NCI-H526 (cell line): ENCODE measurements at regions not wholly inside any gene's neighbourhood (a gene's known extent, or its start where the extent isn't known, plus 50 kb on each side); places are given as distances from the start of the nearest gene placed in this dataset.
A peak's percentile ranks its signal among the peaks of the same experiment; 100 is the strongest.

Experiments used
- DNase-seq, 2 experiments: peaks; one replicate each; lab custom pipeline; 2025; lab: John Stamatoyannopoulos, UW

- no peak for DNase-seq
Measured at GRCh38 chr21:16181018-16181417, 451.2 kb downstream of the USP25 start.

GRCh38 chr21:16185766-16186165 is 456.0 kb downstream of the USP25 start:
- no peak for DNase-seq

GRCh38 chr21:16186742-16187141 is 457.0 kb downstream of the USP25 start:
- DNase-seq = no peak

GRCh38 chr21:16187603-16188301 is 458.0 kb downstream of the USP25 start:
- no peak for DNase-seq

- no peak for DNase-seq
Measured at GRCh38 chr21:16192902-16193301, 463.1 kb downstream of the USP25 start.

- no peak for DNase-seq
Measured at GRCh38 chr21:16193496-16194094, 463.8 kb downstream of the USP25 start.

GRCh38 chr21:16194095-16194787 is 464.5 kb downstream of the USP25 start:
- DNase-seq = peak; percentile 88 to 93

- peak; percentile 55 to 75 for DNase-seq
Measured at GRCh38 chr21:16194788-16195537, 465.2 kb downstream of the USP25 start.

- peak in 1 of 2 experiments; percentile 10 for DNase-seq
Measured at GRCh38 chr21:16195538-16195910, 465.7 kb downstream of the USP25 start.

- DNase-seq = no peak
Measured at GRCh38 chr21:16196001-16196400, 466.2 kb downstream of the USP25 start.

GRCh38 chr21:16198546-16198945 is 468.8 kb downstream of the USP25 start:
- no peak for DNase-seq

GRCh38 chr21:16199539-16199938 is 469.8 kb downstream of the USP25 start:
- DNase-seq = no peak

GRCh38 chr21:16201718-16202117 is 471.9 kb downstream of the USP25 start:
- DNase-seq = no peak

- no peak for DNase-seq
Measured at GRCh38 chr21:16205527-16205926, 475.7 kb downstream of the USP25 start.

GRCh38 chr21:16211339-16212303 is 481.8 kb downstream of the USP25 start:
- DNase-seq = no peak

- DNase-seq = no peak
Measured at GRCh38 chr21:16213518-16213917, 483.7 kb downstream of the USP25 start.

GRCh38 chr21:16215193-16215592 is 485.4 kb downstream of the USP25 start:
- DNase-seq = no peak

- no peak for DNase-seq
Measured at GRCh38 chr21:16215663-16216183, 485.9 kb downstream of the USP25 start.

- peak in 1 of 2 experiments; percentile 5 for DNase-seq
Measured at GRCh38 chr21:16216288-16216962, 486.6 kb downstream of the USP25 start.

- no peak for DNase-seq
Measured at GRCh38 chr21:16218682-16219343, 489.0 kb downstream of the USP25 start.
